Putamen (tissue), 1 donor: ENCODE measurements at regions not wholly inside any gene's neighbourhood (a gene's known extent, or its start where the extent isn't known, plus 50 kb on each side); places are given as distances from the start of the nearest gene placed in this dataset.

Experiments
- DNase-seq: peaks from one replicate; pipeline ENCODE4 v3.0.0-alpha.2; 2016; ENCODE audit warnings: low spot score

DNA sequence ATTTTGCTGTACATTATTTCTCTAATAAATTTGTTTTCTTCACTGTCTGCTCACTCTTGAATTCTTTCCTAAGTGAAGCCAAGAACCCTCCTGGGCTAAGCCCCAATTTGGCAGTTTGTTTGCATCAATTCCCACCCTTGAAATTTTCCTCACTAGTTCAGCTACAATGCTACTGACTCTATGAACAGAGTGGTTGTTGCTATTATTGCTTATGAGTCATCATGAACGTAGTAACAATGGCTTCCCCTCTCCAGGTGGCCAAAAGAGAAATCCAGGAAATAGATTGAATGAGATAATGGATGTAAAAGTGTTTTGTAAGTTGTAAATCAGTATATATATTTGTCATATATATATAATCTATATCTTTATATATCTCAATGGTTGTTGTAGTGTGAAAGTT lies 193.0 kb downstream of the URB2 start:
- no peak for DNase-seq

- DNase-seq: no peak
Measured at GRCh38 chr1:229822026-229822425, 196.0 kb downstream of the URB2 start.

DNA sequence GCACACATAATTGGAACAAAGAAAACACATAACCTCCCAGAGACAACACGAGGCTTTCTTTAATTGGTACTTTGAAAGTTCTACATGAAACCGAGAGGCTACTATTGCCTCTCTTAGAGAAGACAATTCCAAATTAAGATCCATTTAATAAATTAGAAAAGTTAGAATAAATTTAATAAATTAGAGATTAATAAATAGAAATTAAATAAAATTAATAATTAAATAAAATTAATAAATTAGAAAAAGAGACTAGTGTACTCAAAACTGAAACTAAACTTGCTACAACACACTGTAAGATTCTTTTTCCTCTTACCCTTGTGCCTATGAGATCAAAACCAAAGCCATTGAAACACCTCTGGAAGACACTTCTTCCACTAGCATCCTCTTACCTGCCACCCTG lies 199.0 kb downstream of the URB2 start:
- no peak for DNase-seq

- DNase-seq: no peak
Measured at GRCh38 chr1:229828461-229828860, 202.4 kb downstream of the URB2 start.

- no peak for DNase-seq
Measured at GRCh38 chr1:229832695-229833094, 206.6 kb downstream of the URB2 start.

- no peak for DNase-seq
Measured at GRCh38 chr1:229834230-229834629, 208.2 kb downstream of the URB2 start.

DNA sequence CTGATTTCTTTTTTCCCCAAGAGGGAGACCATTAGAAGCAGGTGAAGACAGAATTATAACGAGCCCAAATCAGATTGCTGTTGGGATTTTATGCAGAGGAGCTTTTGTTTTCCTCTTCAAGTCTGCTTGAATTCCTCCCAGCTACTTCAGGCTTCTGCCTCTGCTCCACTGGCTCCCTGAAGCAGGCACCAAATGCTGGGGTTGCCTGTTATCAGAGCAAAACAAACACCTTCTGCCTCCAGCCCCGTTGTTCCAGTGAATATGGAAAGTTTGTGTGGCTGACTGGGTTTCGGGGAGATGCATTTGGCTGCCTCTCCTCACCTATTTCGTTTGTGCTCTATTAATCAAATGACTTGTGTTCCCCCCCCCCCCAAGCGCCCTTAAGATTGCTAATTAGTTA lies 209.2 kb downstream of the URB2 start:
- DNase-seq: no peak

DNA sequence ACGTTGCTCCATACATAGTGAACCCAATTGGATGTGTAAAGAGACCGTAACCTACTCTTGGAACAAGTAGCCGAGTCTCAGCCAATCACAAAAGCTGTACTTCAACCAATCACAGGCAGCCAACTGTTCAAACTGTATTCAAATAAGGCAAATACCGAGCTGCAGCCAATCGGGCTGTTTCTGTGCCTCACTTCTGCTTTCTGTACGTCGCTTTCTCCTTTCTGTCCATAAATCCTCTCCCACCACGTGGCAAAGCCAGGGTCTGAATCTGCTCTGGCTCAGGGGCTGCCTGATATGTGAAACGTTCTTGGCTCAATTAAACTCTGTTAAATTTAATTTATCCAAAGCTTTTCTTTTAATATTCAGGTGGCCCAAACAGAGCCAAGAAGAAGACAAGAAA lies 210.3 kb downstream of the URB2 start:
- DNase-seq: no peak

DNA sequence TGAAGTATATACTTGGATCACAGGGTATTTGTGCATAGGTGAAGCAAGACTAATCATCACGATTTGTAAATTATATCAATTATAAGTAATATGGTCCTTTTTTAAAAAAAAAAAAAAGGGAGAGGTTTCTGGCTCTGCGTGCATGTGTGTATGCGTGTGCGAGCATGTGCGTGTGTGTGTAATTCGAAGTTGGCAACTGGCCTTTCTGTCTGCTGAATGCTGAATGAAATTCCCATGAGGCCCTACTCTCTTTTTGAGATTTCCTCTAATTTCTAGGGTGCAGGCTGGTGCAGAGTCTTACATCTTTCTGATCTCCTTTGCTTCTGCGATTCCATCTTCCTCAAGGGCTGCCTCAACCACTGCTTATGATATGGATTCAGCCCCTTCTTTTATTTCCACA lies 212.2 kb downstream of the URB2 start:
- no peak for DNase-seq

GRCh38 chr1:229839800-229840199 lies 213.8 kb downstream of the URB2 start:
- no peak for DNase-seq

GRCh38 chr1:229841230-229841629 lies 215.2 kb downstream of the URB2 start:
- no peak for DNase-seq

DNA sequence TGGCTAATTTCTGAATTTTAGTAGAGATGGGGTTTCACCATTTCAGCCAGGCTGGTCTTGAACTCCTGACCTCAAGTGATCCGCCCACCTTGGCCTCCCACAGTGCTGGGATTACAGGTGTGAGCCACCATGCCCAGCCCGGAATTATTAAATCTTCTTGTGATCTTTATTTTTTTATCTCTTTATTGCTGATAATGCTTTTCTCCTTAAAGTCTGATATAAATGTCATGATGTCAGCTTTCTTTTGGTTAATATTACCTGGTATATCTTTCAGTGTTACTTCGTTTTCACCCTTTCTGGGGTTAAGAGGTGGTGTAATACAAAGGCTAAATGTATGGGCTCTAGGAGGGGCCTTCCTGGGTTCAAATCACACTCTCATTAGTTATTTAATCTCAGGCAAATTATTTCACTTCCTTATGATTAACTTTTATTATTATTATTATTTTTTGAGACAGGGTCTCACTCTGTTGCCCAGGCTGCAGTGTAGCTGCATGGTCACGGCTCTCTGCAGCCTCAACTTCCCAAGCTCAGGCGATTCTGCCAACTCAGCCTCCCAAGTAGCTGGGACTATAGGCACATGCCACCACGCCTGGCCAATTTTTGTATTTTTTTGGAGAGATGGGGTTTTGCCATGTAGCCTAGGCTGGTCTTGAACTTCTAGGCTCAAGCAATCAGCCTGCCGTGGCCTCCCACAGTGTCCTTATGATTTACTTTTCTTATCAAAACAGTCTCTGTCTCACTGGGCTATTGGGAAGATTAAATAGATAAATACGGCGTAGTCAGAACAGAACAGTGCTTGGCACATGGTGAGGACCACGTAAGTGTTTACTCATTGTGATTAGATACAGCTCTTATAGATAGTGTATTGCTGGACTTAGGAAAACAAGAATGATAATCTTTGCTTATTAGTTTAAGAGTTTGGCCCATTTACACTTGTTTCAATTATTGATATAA lies 216.5 kb downstream of the URB2 start:
- DNase-seq: no peak

DNA sequence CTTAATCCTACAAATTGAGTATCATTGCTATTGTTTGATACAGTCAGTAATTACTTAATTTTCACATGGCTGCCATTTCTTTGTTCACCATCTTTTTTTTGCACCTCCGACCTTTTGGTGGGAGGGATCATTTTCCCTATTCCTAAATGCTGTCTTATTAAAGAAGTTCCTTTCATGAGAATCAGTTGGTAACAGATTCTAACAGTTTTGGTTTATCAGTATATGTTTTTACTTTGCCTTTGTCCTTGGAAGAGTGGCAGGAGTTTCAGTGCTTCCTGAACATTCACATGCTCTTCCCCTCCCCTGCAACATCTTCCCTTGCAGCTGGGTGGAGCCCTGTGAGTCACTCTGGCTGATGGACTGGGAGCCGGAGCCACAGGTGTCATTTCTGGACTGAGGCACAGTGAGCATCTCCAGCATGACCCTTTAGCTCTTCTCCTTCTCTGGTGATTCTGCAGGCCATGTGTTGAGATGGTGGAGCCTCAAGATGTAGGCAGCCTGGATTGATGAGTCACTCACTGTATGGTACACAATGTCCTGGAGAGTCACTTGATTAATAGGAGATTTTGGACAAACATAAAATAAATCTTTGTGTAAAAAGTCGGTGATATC lies 217.7 kb downstream of the URB2 start:
- no peak for DNase-seq

- DNase-seq: no peak
Measured at GRCh38 chr1:229844675-229845074, 218.6 kb downstream of the URB2 start.

DNA sequence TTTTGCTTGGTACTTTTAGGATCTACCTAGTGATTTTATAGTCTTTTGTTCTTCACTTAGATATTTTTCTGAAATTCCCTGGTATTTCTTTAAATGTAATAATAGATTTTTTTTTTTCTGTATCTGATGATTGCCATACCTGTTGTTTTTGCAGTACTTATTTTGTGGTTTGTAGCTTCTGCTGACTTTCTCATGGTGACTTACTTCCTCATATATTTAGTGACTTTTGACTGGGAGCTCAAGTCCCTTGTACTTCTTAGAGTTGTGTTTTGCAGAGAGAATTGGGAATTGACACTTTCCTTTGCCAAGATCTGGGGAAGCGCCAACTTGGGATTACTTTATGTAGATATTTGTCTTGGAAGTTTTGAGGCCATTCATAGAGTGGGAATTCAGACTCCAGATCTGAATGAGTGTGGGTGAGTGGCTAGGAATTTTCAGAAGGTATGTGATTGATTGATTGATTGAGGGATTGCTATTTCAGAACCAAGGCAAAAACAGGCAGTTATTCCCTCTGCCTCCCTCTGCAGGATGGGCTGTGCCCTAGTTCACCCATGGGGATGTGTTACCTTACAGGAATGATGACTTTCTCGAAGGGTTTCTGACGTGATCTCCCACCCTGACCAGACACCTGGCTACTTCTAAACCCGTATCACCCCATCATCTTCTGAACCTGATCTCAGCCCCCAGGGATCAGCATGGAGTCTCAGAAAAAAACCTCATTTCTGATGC lies 219.5 kb downstream of the URB2 start:
- DNase-seq: no peak

GRCh38 chr1:229846351-229846750 lies 220.3 kb downstream of the URB2 start:
- DNase-seq: no peak

- no peak for DNase-seq
Measured at GRCh38 chr1:229848752-229849677, 218.0 kb upstream of the GALNT2 start.

- DNase-seq: no peak
Measured at GRCh38 chr1:229851511-229851910, 215.5 kb upstream of the GALNT2 start.

DNA sequence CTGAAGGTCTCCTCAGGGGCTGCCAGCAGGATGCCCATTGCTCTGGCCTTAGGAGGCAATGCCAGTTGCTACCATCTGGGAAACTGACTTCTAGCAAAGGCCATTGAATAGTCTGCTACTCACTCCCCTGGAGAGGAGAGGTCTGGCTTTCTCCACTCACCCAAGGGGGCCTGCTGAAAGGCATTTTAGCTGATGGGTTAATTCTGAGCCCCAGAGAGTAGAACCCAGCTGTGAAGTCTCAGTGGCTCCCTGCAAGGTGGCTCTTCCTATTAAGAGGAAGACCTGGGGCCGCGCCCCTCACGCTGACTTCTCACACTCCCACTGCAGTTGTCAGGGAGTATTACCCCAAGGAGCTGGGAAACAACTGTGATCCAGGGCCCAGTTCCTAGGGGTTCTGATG lies 213.3 kb upstream of the GALNT2 start:
- DNase-seq: no peak

DNA sequence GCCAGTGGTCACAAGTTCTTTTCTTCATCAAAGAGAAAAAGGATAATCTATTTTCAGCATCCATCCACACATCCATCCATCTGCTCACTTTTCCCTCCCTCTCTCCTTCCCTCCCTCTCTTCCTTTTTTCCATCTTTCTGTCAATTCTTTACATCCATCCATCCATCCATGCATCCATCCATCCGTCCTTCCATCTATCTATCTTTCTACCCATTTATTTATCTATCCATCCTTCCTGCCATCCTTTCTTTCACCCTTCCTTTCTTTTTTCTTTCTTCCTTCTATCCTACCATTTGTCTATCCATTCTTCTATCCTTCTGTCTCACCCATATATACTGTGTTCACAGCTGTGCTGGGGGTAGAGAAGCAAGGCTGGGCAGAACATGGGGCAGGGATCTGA lies 212.4 kb upstream of the GALNT2 start:
- no peak for DNase-seq

DNA sequence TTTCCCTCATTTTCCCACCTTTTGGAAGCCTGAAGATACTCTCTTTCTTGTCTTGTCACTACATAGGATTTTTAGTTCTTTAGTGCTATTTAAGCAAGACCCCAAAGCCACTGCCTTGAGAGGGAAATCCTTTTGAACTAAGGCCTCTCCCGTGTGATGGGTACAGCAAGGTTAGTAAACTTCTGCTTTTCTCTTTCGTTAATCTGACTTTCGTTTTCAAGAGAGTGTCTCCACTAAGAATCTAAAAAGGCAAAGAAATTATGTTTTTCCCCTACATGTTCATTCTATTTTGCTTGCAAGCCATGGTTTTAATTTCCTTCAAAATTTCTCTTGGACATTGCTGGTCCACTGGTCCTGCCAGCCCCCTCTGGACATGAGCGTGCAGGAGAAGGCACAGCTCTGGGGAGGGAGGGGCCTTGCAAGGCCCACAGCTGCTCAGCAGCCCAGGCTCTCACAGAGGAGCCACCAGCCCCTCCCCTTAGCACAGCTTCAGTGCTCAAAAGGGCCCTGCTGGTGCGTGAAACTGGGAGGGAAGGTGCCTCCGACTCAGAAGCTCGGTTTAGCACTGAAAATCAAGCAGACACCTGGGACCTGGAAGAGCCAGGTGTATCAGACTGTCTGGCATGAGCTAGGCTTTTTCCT lies 210.9 kb upstream of the GALNT2 start:
- peak; percentile 41 for DNase-seq
